Stomach (tissue), 8 donors: ENCODE measurements at regions not wholly inside any gene's neighbourhood (a gene's known extent, or its start where the extent isn't known, plus 50 kb on each side); places are given as distances from the start of the nearest gene placed in this dataset.

Experiments
- DNase-seq, 2 donors: peaks; one replicate each; pipeline versions ENCODE4 v3.0.0 to v3.0.0-alpha.2; 2013 to 2019
- H3K27ac ChIP-seq, 5 donors: fragments of 200-600 bp in 4 of 5; sonication (generic) in 4 of 5; one replicate each; pipeline ENCODE4 v1.5.1; 2013 to 2019; ENCODE audit warnings: mild to moderate bottlenecking in 1 of 5, moderate library complexity in 1 of 5
- H3K27me3 ChIP-seq, 3 donors: fragments of 200-600 bp; sonication (generic); one replicate each; pipeline ENCODE4 v1.5.1; 2017 to 2019; ENCODE audit warnings: mixed run types in 1 of 3
- H3K36me3 ChIP-seq, 4 donors: fragments of 200-600 bp; sonication (generic); 1 replicate in 3 of 4; 2 replicates in 1 of 4; pipeline ENCODE4 v1.5.1; 2016 to 2019
- H3K4me1 ChIP-seq, 4 donors: fragments of 200-600 bp; sonication (generic); one replicate each; pipeline ENCODE4 v1.5.1; 2016 to 2019
- H3K4me3 ChIP-seq, 4 donors: fragments of 200-600 bp; sonication (generic) in 3 of 4; one replicate each; pipeline ENCODE4 v1.5.1; 2016 to 2019; ENCODE audit warnings: mild to moderate bottlenecking in 1 of 4
- H3K9me3 ChIP-seq, 4 donors: fragments of 200-600 bp; sonication (generic); one replicate each; pipeline ENCODE4 v1.5.1; 2016 to 2019
- CTCF ChIP-seq, 7 experiments: fragments of 450-650 bp in 4 of 7; fragments of 200-600 bp in 3 of 7; sonication (generic) in 3 of 7; IDR thresholded peaks; one replicate each; pipeline ENCODE4 v1.5.1; 2016 to 2019; ENCODE audit warnings: antibody characterized with exemption in 7 of 7, control low read depth in 2 of 7, mild to moderate bottlenecking in 1 of 7
- EP300 ChIP-seq: sonication (generic); formaldehyde crosslinking; IDR thresholded peaks from one replicate; pipeline ENCODE4 v1.6.1; 2017; ENCODE audit warnings: antibody characterized with exemption
- POLR2A ChIP-seq, 4 donors: fragments of 450-650 bp; IDR thresholded peaks; one replicate each; pipeline ENCODE4 v1.6.1; 2016; ENCODE audit warnings: antibody characterized with exemption in 4 of 4, control low read depth in 2 of 4, mild to moderate bottlenecking in 1 of 4, moderate library complexity in 1 of 4
- POLR2AphosphoS5 ChIP-seq, 3 donors: sonication (generic); formaldehyde crosslinking; IDR thresholded peaks; one replicate each; pipeline ENCODE4 v1.6.1; 2016; ENCODE audit warnings: antibody characterized with exemption in 3 of 3
- WGBS, 5 donors: extraction: QIAGEN DNeasy Blood & Tissue Kit in 3 of 5; methylation state at CpG; one replicate each; pipeline versions ENCODE4 v1.1.5 to v1.1.7; 2013 to 2018; 5-methylcytosine and 5-hydroxymethylcytosine counted together
- intact Hi-C: fragments of 100-400 bp; cut with DNase I; formaldehyde crosslinking; loops from one replicate; pipeline ENCODE4 v1.15.1; 2023; ENCODE audit warnings: low total_unique reads
- donor health status: healthy with polysubstance abuse.
- donor health status: Bipolar disorder and iron deficiency.
- donor health status: healthy.

- intact Hi-C loops = no loop called here
- Histone ChIP-seq H3K9me3 (no peaks in the 10 kb centered on the region), H3K4me1 (no peaks in the 10 kb centered on the region), H3K36me3 (no peaks in the 10 kb centered on the region), H3K4me3 (no peak overlapping the region), H3K27me3 (peaks cover 0 to 18% (median 0%) of the 10 kb centered on the region in 3 donors), H3K27ac (no peak overlapping the region)
- WGBS, 5 donors = 56 to 88% (median 61%) methylated on average over 1 of the region's 1 CpG
- no peak for DNase-seq
- TF ChIP-seq POLR2AphosphoS5 (IDR thresholded peaks at IDR 0.05) (no peak), EP300 (no peak), POLR2A (IDR thresholded peaks at IDR 0.05) (no peak)
Observed at GRCh38 chr15:51156957-51157356, 62.3 kb upstream of the TNFAIP8L3 start.

DNA sequence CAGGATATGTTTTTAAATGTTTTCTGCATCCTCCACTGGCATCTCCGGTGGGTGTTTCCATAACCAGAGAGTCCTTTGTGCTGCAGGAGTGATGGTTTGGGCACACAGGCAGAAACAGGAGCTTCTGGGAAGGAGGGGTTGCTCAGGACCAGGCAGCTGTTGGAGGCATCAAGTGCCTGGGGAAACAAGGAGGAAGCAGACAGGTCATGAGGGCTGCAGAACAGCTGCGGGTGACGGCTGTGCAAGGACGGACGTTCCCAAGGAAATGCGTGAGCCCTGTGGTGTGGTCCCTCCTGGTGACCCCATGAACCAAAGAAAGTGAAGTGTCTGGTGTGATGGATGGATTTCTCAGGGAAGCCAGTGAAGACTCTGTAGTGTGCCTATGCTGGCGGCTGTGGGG is 61.2 kb upstream of the TNFAIP8L3 start:
- H3K27ac ChIP-seq = no peak overlapping the region
- 64 to 73% (median 69%) methylated on average over 7 of the region's 7 CpGs for WGBS, 5 donors
- H3K36me3 ChIP-seq = no peaks in the 10 kb centered on the region
- TF ChIP-seq POLR2A (IDR thresholded peaks at IDR 0.05) (no peak), EP300 (no peak), CTCF (IDR thresholded peaks at IDR 0.05) (no peak), POLR2AphosphoS5 (IDR thresholded peaks at IDR 0.05) (no peak)
- intact Hi-C loops = no loop called here
- DNase-seq = peak in 1 of 2 donors; percentile 27
- H3K4me3 ChIP-seq = no peak overlapping the region
- H3K9me3 ChIP-seq = no peaks in the 10 kb centered on the region
- peaks cover 0 to 18% (median 0%) of the 10 kb centered on the region in 3 donors for H3K27me3 ChIP-seq
- H3K4me1 ChIP-seq = no peaks in the 10 kb centered on the region

DNA sequence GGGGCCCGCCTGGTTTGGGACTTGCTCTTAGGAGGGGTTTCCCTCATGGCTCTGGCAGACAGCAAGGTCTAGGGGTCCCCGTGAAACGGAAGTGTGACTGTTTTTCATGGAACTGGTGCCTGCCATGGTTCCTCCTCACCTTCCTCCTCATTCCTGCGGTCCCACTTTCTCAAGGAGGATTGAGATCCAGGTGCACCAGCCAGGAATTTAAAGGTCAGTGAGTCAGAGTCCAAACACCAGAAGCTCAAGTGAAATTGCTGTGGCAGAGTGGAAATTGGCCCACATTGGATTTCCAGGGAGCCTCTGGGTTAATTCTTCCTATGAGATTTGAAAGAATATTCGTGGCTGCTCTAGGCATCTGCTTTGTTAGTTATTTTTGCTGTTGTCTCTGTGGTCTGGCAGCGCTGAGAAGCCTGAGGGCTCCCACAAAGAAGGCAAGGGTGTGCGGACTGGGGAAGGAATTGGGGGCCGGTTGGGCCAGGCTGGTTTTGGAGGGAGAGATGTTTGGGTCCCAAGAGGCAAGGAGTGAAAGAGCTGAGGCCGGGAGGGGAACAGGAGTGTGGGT is 60.4 kb upstream of the TNFAIP8L3 start:
- no peaks in the 10 kb centered on the region for H3K4me1 ChIP-seq
- DNase-seq = no peak
- no peaks in the 10 kb centered on the region for H3K9me3 ChIP-seq
- peaks cover 0 to 18% (median 0%) of the 10 kb centered on the region in 3 donors for H3K27me3 ChIP-seq
- intact Hi-C loops = no loop called here
- 77 to 88% (median 83%) methylated on average over 9 of the region's 9 CpGs for WGBS, 5 donors
- TF ChIP-seq POLR2A (IDR thresholded peaks at IDR 0.05) = no peak
- no peak for TF ChIP-seq POLR2AphosphoS5 (IDR thresholded peaks at IDR 0.05)
- no peak for TF ChIP-seq EP300
- no peak for TF ChIP-seq CTCF (IDR thresholded peaks at IDR 0.05)
- H3K27ac ChIP-seq = no peak overlapping the region
- no peaks in the 10 kb centered on the region for H3K36me3 ChIP-seq
- H3K4me3 ChIP-seq = no peak overlapping the region
